Endothelial cell of umbilical vein (primary cell): ENCODE measurements at regions not wholly inside any gene's neighbourhood (a gene's known extent, or its start where the extent isn't known, plus 50 kb on each side); places are given as distances from the start of the nearest gene placed in this dataset.

Experiments used
- BruUV-seq: library from RNA; stranded (reverse); fragments of 400-500 nt; replicated peaks from 2 replicates; lab custom pipeline; 2021; lab: Mats Ljungman, UMichigan
- CTCF ChIA-PET: fragments of 300-600, 350-600 bp; sonication (Branson Sonifier 250); formaldehyde crosslinking; loops from one replicate; lab custom pipeline; 2021; ENCODE audit warnings: antibody characterized with exemption, inconsistent platforms; lab: Charles Lee
- POLR2A ChIA-PET: fragments of 300-600, 350-600 bp; sonication (Branson Sonifier 250); formaldehyde crosslinking; loops from one replicate; lab custom pipeline; 2021; ENCODE audit warnings: antibody characterized with exemption, inconsistent platforms; lab: Charles Lee
- DNase-seq: peaks from one replicate; pipeline ENCODE4 v3.0.0-alpha.2; 2011; ENCODE audit warnings: low read depth, low spot score
- FAIRE-seq: peaks from 2 replicates; lab custom pipeline; 2011; peaks lifted over from hg19 to GRCh38; lab: Jason Lieb, UNC
- H2AFZ ChIP-seq: 2 replicates; pipeline ENCODE4 v1.6.0; 2012; ENCODE audit warnings: low read depth, low read length, control low read depth, inconsistent platforms
- H3K27ac ChIP-seq: 2 replicates; pipeline ENCODE4 v1.5.1; 2011; ENCODE audit warnings: low read depth, mild to moderate bottlenecking, control low read depth, low read length, moderate library complexity; ENCODE audit not compliant: insufficient read depth
- H3K27me3 ChIP-seq, 2 experiments: 2 replicates each; pipeline versions ENCODE4 v1.6.0 to v1.6.1; 2011; ENCODE audit warnings: low read length in 2 of 2, mixed read lengths in 1 of 2; ENCODE audit not compliant: control insufficient read depth in 2 of 2, insufficient read depth in 2 of 2
- H3K36me3 ChIP-seq, 2 experiments: 2 replicates in 1 of 2; 3 replicates in 1 of 2; pipeline ENCODE4 v1.5.1; 2011; ENCODE audit warnings: low read length in 2 of 2, mild to moderate bottlenecking in 1 of 2, moderate library complexity in 1 of 2; ENCODE audit not compliant: control insufficient read depth in 2 of 2, insufficient read depth in 2 of 2; ENCODE audit errors: extremely low read depth in 1 of 2
- H3K4me1 ChIP-seq: 3 replicates; pipeline ENCODE4 v1.5.1; 2011; ENCODE audit warnings: mild to moderate bottlenecking, low read length; ENCODE audit not compliant: control insufficient read depth, insufficient read depth; ENCODE audit errors: extremely low read depth
- H3K4me2 ChIP-seq: 2 replicates; pipeline ENCODE4 v1.6.1; 2011; ENCODE audit warnings: low read length, control low read depth, mixed read lengths; ENCODE audit not compliant: insufficient read depth
- H3K4me3 ChIP-seq, 3 experiments: fragments of 200-600 bp in 1 of 3; sonication (generic), shearing (Covaris generic) in 1 of 3; replicated peaks in 1 of 3; 2 replicates each; pipeline ENCODE4 v1.5.1; 2011 to 2016; ENCODE audit warnings: control low read depth in 3 of 3, low read length in 3 of 3, mild to moderate bottlenecking in 2 of 3, inconsistent platforms in 1 of 3, low read depth in 1 of 3, moderate library complexity in 1 of 3; ENCODE audit not compliant: insufficient read depth in 1 of 3
- H3K79me2 ChIP-seq: 2 replicates; pipeline ENCODE4 v1.6.0; 2012; ENCODE audit warnings: low read length, inconsistent platforms; ENCODE audit not compliant: control insufficient read depth, insufficient read depth
- H3K9ac ChIP-seq: replicated peaks from 2 replicates; pipeline ENCODE3; 2011; ENCODE audit warnings: low read length, control low read depth; ENCODE audit not compliant: insufficient read depth; ENCODE audit errors: extremely low read depth
- H3K9me1 ChIP-seq: replicated peaks from 3 replicates; pipeline ENCODE4 v1.6.0; 2011; ENCODE audit warnings: mild to moderate bottlenecking, low read length; ENCODE audit not compliant: control insufficient read depth, insufficient read depth; ENCODE audit errors: extremely low read depth
- H3K9me3 ChIP-seq: replicated peaks from 2 replicates; pipeline ENCODE4 v1.5.1; 2012; ENCODE audit warnings: low read length, inconsistent platforms; ENCODE audit not compliant: control insufficient read depth, insufficient read depth
- H4K20me1 ChIP-seq: replicated peaks from 2 replicates; pipeline ENCODE3; 2011; ENCODE audit warnings: mild to moderate bottlenecking, low read length; ENCODE audit not compliant: control insufficient read depth, insufficient read depth; ENCODE audit errors: extremely low read depth
- EZH2 ChIP-seq: IDR thresholded peaks from 2 replicates; pipeline ENCODE4 v1.6.1; 2012; ENCODE audit warnings: borderline replicate concordance, low read depth, mild to moderate bottlenecking, moderate library complexity, low read length, inconsistent platforms; ENCODE audit not compliant: severe bottlenecking
- FOS ChIP-seq: IDR thresholded peaks from 2 replicates; pipeline ENCODE4 v1.6.1; 2011; ENCODE audit warnings: mild to moderate bottlenecking, low read length, moderate library complexity, borderline replicate concordance; ENCODE audit not compliant: insufficient read depth
- GATA2 ChIP-seq: IDR thresholded peaks from 2 replicates; pipeline ENCODE4 v1.7.0; 2011; ENCODE audit warnings: low read depth, mild to moderate bottlenecking, moderate library complexity, mixed read lengths, low read length; ENCODE audit not compliant: insufficient read length, insufficient read depth
- JUN ChIP-seq: IDR thresholded peaks from 2 replicates; pipeline ENCODE4 v1.6.1; 2011; ENCODE audit warnings: borderline replicate concordance, low read depth; ENCODE audit not compliant: insufficient read length, insufficient read depth
- MYC ChIP-seq: IDR thresholded peaks from one replicate; pipeline ENCODE4 v1.6.1; 2011; ENCODE audit warnings: mild to moderate bottlenecking, low read depth, low read length
- POLR2A ChIP-seq: IDR thresholded peaks from 2 replicates; pipeline ENCODE4 v1.6.1; 2012; ENCODE audit warnings: low read depth, mild to moderate bottlenecking, control low read depth, low read length
- POLR2AphosphoS5 ChIP-seq: IDR thresholded peaks from 2 replicates; pipeline ENCODE4 v1.6.1; 2012; ENCODE audit warnings: low read depth, mild to moderate bottlenecking, control low read depth, low read length, moderate library complexity; ENCODE audit not compliant: insufficient read depth
- dilution Hi-C: fragments of 300-500 bp; cut with MboI; formaldehyde crosslinking; loops from one replicate; pipeline ENCODE4 v1.15.0; 2019; ENCODE audit warnings: low sequenced_read_pairs; ENCODE audit not compliant: extremely low pct_ligation_motif_present
- intact Hi-C: fragments of 100-400 bp; cut with micrococcal nuclease; formaldehyde crosslinking; loops from one replicate; pipeline ENCODE4 v1.10.0; 2022
- TF ChIP-seq, protein P1 (sequence below), 2 donors: IDR thresholded peaks; 1 replicate in 1 of 2; 2 replicates in 1 of 2; pipeline ENCODE4 v1.5.1; 2011; ENCODE audit warnings: low read length in 2 of 2, mild to moderate bottlenecking in 2 of 2, moderate library complexity in 2 of 2, control low read depth in 1 of 2, inconsistent platforms in 1 of 2, low read depth in 1 of 2; ENCODE audit not compliant: insufficient read depth in 1 of 2; ENCODE audit errors: extremely low read depth in 1 of 2
- TF ChIP-seq, protein P2 (sequence below): IDR thresholded peaks from 2 replicates; pipeline ENCODE4 v1.6.1; 2011; ENCODE audit not compliant: insufficient read depth, insufficient read length

DNA sequence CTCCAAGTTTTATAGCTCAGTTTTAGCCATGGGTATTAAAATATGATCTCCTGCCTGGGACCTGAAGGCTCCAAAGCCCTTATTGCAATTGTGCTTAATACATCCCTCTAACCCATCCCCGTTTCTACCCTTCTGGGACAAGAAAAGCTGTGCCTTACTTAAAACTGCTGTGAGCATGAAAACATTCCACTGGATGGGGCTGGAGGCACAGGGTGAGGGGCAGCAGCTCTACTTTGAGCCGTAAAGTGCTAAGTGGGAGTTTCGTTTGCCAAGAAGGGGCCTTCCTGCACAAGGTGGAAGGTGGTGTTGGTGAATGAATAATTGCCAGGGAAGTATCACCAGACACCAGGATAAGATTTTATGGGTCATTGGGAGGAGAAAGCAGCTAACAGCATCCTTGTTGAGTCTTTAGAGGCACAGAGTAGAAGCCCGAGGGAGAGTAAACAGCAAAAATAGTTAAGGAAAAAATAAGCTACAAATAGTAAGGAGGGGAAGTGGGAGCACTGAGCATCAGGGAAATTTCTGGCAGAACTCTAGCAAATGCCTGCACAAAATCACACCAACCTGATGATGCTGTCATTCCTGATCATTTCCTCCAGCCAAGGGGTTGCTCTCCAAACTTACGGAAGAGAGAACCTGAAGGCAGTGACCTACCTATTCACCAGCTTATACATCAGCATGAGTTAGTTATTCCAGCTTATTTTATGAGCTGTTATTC lies 218.4 kb downstream of the MREG start:
- CTCF ChIA-PET, result interaction anchor here (0.9 to 3.8 kb wide), 10 partner anchors 8 to 340 kb away, joined by 3 to 15 read pairs (median 5); no protein-coding TSS in a partner anchor
- no peak for TF ChIP-seq MYC
- peak; percentile 25 for TF ChIP-seq POLR2AphosphoS5
- FAIRE-seq (no peak), DNase-seq (peak; percentile 56)
- H3K9ac ChIP-seq, result no peak overlapping the region
- no peak overlapping the region for H3K4me2 ChIP-seq
- no TSS peak for BruUV-seq
- H3K27me3 ChIP-seq, result no peaks in the 10 kb centered on the region
- no peaks in the 10 kb centered on the region for H3K9me3 ChIP-seq
- dilution Hi-C loops, result no loop called here
- no peak overlapping the region for H2AFZ ChIP-seq
- POLR2A ChIA-PET, result no interaction called here
- H3K9me1 ChIP-seq, result no peaks in the 10 kb centered on the region
- peaks cover 28% of the 10 kb centered on the region for H3K79me2 ChIP-seq
- H3K4me3 ChIP-seq, result no peak overlapping the region
- H3K27ac ChIP-seq, result peak overlapping the region; percentile 82
- intact Hi-C loops, result loop anchor here (1.0 to 2.0 kb wide), 2 partner anchors 54 to 125 kb away; no protein-coding TSS in a partner anchor
- H4K20me1 ChIP-seq, result no peaks in the 10 kb centered on the region
- peaks cover 44% of the 10 kb centered on the region for H3K4me1 ChIP-seq
- peaks cover 9% of the 10 kb centered on the region in 2 experiments for H3K36me3 ChIP-seq

DNA sequence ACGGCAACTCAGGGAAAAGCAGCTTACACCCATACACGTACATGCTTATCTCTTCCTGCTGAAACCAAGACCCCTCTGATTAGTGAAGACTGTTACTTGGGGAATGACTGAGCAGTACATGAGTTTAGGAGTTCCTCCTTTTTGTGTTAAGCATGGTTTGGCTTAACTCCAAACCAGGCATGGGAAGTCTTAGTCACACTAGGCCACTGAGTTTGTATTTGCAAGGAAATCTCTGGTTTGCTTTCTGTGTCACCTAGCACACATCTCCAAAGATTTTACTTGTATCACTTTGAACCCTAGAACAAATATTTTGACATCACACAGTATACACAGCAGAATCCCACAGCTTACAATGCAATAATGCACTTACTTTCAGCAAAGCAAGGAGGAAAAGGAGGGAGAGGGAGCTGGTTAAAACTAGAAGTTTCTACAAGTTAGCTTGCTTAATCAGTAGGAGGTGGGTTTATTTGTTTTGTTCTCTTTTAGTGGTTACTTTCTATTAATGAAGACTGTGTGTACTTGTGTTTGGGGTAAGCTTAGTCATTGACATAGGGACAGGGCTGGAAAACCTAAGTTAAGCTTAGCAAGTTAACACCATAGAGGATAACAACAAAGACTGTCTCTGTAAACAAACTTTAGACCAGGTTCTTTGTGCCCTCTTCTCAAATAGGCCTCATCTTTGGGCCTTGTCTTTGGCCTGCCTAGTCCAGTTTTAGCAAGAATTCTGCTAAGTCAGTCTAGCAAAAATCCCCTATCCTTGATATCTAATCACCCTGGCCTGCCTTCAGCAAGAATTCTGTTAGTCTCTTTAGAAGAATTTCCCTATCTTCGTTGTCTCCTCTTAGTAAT lies 219.4 kb downstream of the MREG start:
- peaks cover 26% of the 10 kb centered on the region for H3K79me2 ChIP-seq
- peaks cover 9 to 11% of the 10 kb centered on the region in 2 experiments for H3K36me3 ChIP-seq
- ChIA-PET CTCF (interaction anchor here (0.7 to 3.8 kb wide), 16 partner anchors 8 to 339 kb away, joined by 3 to 15 read pairs (median 5); no protein-coding TSS in a partner anchor), POLR2A (interaction anchor here (0.6 to 1.0 kb wide), 2 partner anchors 33 to 368 kb away, joined by 5 to 8 read pairs; no protein-coding TSS in a partner anchor)
- no peaks in the 10 kb centered on the region for H3K9me3 ChIP-seq
- TF ChIP-seq, protein P1, sequence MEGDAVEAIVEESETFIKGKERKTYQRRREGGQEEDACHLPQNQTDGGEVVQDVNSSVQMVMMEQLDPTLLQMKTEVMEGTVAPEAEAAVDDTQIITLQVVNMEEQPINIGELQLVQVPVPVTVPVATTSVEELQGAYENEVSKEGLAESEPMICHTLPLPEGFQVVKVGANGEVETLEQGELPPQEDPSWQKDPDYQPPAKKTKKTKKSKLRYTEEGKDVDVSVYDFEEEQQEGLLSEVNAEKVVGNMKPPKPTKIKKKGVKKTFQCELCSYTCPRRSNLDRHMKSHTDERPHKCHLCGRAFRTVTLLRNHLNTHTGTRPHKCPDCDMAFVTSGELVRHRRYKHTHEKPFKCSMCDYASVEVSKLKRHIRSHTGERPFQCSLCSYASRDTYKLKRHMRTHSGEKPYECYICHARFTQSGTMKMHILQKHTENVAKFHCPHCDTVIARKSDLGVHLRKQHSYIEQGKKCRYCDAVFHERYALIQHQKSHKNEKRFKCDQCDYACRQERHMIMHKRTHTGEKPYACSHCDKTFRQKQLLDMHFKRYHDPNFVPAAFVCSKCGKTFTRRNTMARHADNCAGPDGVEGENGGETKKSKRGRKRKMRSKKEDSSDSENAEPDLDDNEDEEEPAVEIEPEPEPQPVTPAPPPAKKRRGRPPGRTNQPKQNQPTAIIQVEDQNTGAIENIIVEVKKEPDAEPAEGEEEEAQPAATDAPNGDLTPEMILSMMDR (IDR thresholded peaks at IDR 0.05; ENCODE audit: extremely low read depth in 1 of 2, insufficient read depth in 1 of 2, low read depth in 1 of 2, low read length in 2 of 2), result no peak
- TF ChIP-seq POLR2AphosphoS5 (peak; percentile 70), MYC (peak; percentile 42), JUN (peak; percentile 79), EZH2 (no peak), POLR2A (no peak), GATA2 (peak; percentile 78), FOS (peak; percentile 82)
- TF ChIP-seq, protein P2, sequence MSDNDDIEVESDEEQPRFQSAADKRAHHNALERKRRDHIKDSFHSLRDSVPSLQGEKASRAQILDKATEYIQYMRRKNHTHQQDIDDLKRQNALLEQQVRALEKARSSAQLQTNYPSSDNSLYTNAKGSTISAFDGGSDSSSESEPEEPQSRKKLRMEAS, result no peak
- H3K9me1 ChIP-seq, result no peaks in the 10 kb centered on the region
- H4K20me1 ChIP-seq, result no peaks in the 10 kb centered on the region
- no peaks in the 10 kb centered on the region for H3K27me3 ChIP-seq
- peak; percentile 97 for DNase-seq
- BruUV-seq, result no TSS peak
- H3K27ac ChIP-seq, result peak overlapping the region; percentile 82
- no peak overlapping the region for H2AFZ ChIP-seq
- FAIRE-seq, result peak; percentile 94
- H3K4me1 ChIP-seq, result peaks cover 44% of the 10 kb centered on the region
- intact Hi-C loops (loop anchor here (1.0 to 2.0 kb wide), 3 partner anchors 55 to 358 kb away; partner anchors contain the start of gene FN1), dilution Hi-C loops (no loop called here)
- no peak overlapping the region for H3K4me3 ChIP-seq
- H3K4me2 ChIP-seq, result peak overlapping the region; percentile 40
- H3K9ac ChIP-seq, result peak overlapping the region; percentile 63
